Left lung (tissue), 4 donors: ENCODE measurements at regions not wholly inside any gene's neighbourhood (a gene's known extent, or its start where the extent isn't known, plus 50 kb on each side); places are given as distances from the start of the nearest gene placed in this dataset.

ENCODE experiments used
- ATAC-seq: fragments of 200-7000 bp; cut with Tn5 transposase; one replicate; pipeline ENCODE4 v1.9.1; 2020; ENCODE audit warnings: moderate library complexity
- DNase-seq, 4 donors: peaks; one replicate each; pipeline ENCODE4 v3.0.0-alpha.2; 2013 to 2020
- H3K27ac ChIP-seq, 2 donors: fragments of 200-600 bp; sonication (generic) in 1 of 2; one replicate each; pipeline versions ENCODE4 v1.5.0 to v1.8.0; 2020 to 2021
- H3K27me3 ChIP-seq, 2 donors: fragments of 200-600 bp; sonication (generic) in 1 of 2; one replicate each; pipeline versions ENCODE4 v1.5.0 to v1.8.0; 2020 to 2021
- H3K36me3 ChIP-seq, 2 donors: fragments of 200-600 bp; sonication (generic) in 1 of 2; one replicate each; pipeline versions ENCODE4 v1.5.0 to v1.8.0; 2020 to 2021
- H3K4me1 ChIP-seq, 2 donors: fragments of 200-600 bp; one replicate each; pipeline ENCODE4 v1.8.0; 2021
- H3K4me3 ChIP-seq, 2 donors: fragments of 200-600 bp; sonication (generic) in 1 of 2; one replicate each; pipeline versions ENCODE4 v1.5.0 to v1.8.0; 2020 to 2021; ENCODE audit warnings: mild to moderate bottlenecking in 1 of 2
- H3K9me3 ChIP-seq, 2 donors: fragments of 200-600 bp; sonication (generic) in 1 of 2; one replicate each; pipeline versions ENCODE4 v1.5.0 to v1.8.0; 2020 to 2021
- CTCF ChIP-seq, 2 donors: fragments of 200-600 bp; sonication (generic) in 1 of 2; IDR thresholded peaks; one replicate each; pipeline versions ENCODE4 v1.5.0 to v1.8.0; 2021; ENCODE audit warnings: antibody characterized with exemption in 2 of 2
- intact Hi-C, 2 donors: fragments of 100-400 bp; cut with DNase I; formaldehyde crosslinking; loops; one replicate each; pipeline versions ENCODE4 v1.11.2 to v1.14.2; 2022
- donor health status: DM: no; HTN: yes; CAD: no.
- donor health status: DM: no; HTN: no; CAD: no.

DNA sequence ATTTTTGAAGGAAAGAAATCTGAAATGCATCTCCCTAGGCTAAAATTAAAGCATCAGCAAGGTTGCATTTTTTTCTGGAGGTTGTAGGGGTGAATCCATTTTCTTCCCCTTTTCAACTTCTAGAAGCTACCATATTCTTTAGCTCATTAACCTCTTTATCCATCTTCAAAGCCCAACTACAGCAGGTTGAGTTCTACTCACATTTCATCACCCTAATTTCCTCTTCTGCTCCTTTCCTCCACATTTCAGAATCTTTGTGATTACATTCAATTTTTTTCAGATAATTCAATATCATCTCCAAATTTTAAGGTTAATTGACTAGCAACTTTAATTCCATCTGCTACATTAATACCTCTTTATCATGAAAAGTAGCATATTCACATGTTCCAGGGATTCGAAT, 2655.7 kb upstream of the PCDH20 start:
- H3K27me3 ChIP-seq, result no peaks in the 10 kb centered on the region
- H3K9me3 ChIP-seq, result peaks cover 0 to 7% of the 10 kb centered on the region in 2 donors
- no peak overlapping the region for H3K27ac ChIP-seq
- no peaks in the 10 kb centered on the region for H3K4me1 ChIP-seq
- no peaks in the 10 kb centered on the region for H3K36me3 ChIP-seq
- ATAC-seq, result no peak
- intact Hi-C loops, result no loop called here
- DNase-seq, result no peak
- no peak overlapping the region for H3K4me3 ChIP-seq
- TF ChIP-seq CTCF (IDR thresholded peaks at IDR 0.05), result no peak

DNA sequence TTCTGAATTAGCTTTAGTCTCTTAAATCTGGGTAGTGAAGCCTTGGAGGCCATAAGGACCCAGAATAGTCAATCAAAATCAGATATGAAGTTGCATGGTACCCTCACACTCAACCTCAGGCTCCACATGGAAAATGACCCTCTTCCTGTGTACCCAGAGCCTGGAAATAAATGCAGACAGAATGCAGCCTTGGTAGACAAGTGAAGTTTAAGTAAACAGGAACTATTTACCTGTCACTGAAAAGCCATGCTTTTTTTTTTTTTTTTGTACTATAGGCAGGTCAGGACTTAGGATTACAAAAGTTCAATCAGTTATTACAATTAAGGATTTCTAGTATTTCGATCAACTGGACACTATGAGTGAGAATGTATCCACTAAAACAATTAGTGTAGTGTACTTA, 2654.2 kb upstream of the PCDH20 start:
- H3K36me3 ChIP-seq, result no peaks in the 10 kb centered on the region
- H3K4me1 ChIP-seq, result no peaks in the 10 kb centered on the region
- H3K27ac ChIP-seq, result no peak overlapping the region
- no peak for TF ChIP-seq CTCF (IDR thresholded peaks at IDR 0.05)
- ATAC-seq (no peak), DNase-seq (no peak)
- no peak overlapping the region for H3K4me3 ChIP-seq
- no peaks in the 10 kb centered on the region for H3K27me3 ChIP-seq
- no peaks in the 10 kb centered on the region for H3K9me3 ChIP-seq
- intact Hi-C loops, result no loop called here

GRCh38 chr13:64066711-64067110, 2651.1 kb upstream of the PCDH20 start:
- no peaks in the 10 kb centered on the region for H3K9me3 ChIP-seq
- H3K4me3 ChIP-seq, result no peak overlapping the region
- no peaks in the 10 kb centered on the region for H3K36me3 ChIP-seq
- H3K4me1 ChIP-seq, result no peaks in the 10 kb centered on the region
- DNase-seq (no peak), ATAC-seq (no peak)
- no peak for TF ChIP-seq CTCF (IDR thresholded peaks at IDR 0.05)
- no peak overlapping the region for H3K27ac ChIP-seq
- H3K27me3 ChIP-seq, result no peaks in the 10 kb centered on the region
- intact Hi-C loops, result no loop called here

DNA sequence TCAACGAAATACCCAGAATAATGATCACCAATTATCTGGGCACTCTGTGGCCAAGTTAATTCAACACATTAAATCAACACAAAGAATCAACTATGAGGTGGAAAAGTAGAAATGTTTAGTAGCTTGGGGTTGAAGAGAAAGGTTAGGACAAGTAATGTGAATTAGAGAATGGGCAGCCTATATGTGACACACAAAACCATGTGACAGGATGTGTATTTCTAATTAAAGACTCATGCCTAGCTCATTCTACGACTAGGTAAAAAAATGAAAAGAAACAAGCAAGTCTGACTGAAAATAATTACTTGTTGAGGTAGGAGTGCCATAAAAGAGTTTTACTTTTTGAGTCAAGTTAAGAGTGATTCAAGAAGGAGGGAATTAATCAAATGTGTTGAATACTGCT, 2646.0 kb upstream of the PCDH20 start:
- no peak for TF ChIP-seq CTCF (IDR thresholded peaks at IDR 0.05)
- no peaks in the 10 kb centered on the region for H3K27me3 ChIP-seq
- H3K4me3 ChIP-seq, result no peak overlapping the region
- ATAC-seq (no peak), DNase-seq (no peak)
- no peaks in the 10 kb centered on the region for H3K36me3 ChIP-seq
- H3K9me3 ChIP-seq, result peaks cover 0 to 12% of the 10 kb centered on the region in 2 donors
- intact Hi-C loops, result no loop called here
- H3K27ac ChIP-seq, result no peak overlapping the region
- H3K4me1 ChIP-seq, result no peaks in the 10 kb centered on the region

DNA sequence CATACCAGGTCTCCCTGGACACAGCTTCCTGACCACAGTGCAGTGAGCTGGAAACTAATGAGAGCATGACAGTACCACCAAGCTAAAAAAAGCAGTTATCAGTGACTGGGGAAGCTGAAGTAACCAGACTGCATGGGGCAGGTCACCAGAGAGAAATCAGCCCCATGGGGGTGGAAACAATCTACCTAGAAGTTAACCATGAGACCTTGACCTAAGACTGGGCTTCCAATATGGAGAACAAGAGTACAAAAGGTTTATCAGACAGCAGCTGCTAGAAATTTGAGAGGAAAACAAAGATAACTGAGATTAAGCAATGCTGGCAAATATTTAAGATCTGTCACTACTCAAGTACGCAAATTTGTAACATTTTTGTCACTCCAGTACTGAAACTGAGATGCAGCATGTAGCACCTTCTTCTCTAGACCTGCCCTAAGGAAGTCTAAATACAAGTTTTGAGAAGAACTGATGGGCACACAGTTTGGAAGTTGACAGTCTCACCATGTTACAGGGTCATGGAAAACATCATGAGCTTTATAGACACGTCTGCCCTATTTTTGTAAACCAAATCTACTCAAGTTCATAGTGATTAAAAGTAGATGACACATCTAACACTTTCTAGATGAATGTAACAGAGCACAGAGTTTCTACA, 2641.8 kb upstream of the PCDH20 start:
- H3K36me3 ChIP-seq, result no peaks in the 10 kb centered on the region
- peaks cover 0 to 14% of the 10 kb centered on the region in 2 donors for H3K9me3 ChIP-seq
- ATAC-seq (no peak), DNase-seq (no peak)
- H3K4me3 ChIP-seq, result no peak overlapping the region
- no peak overlapping the region for H3K27ac ChIP-seq
- TF ChIP-seq CTCF (IDR thresholded peaks at IDR 0.05), result no peak
- no peaks in the 10 kb centered on the region for H3K27me3 ChIP-seq
- intact Hi-C loops, result no loop called here
- H3K4me1 ChIP-seq, result no peaks in the 10 kb centered on the region
